ENCODE measurements at regions not wholly inside any gene's neighbourhood (a gene's known extent, or its start where the extent isn't known, plus 50 kb on each side); places are given as distances from the start of the nearest gene placed in this dataset.

- TF ChIP-seq CTCF (conservative IDR thresholded peaks at IDR 0.05 in 1 of 2, IDR thresholded peaks at IDR 0.05 in 1 of 2; ENCODE audit: extremely low read depth in 1 of 2, insufficient read depth in 1 of 2, low read depth in 1 of 2, low read length in 2 of 2) (no peak), EZH2 (IDR thresholded peaks at IDR 0.05; ENCODE audit: borderline replicate concordance, low read length) (no peak)
These were observed 224.9 kb downstream of the FGF9 start for GRCh38 chr13:21895779-21896178.

All from mammary epithelial cell (primary cell).